ENCODE measurements at regions not wholly inside any gene's neighbourhood (a gene's known extent, or its start where the extent isn't known, plus 50 kb on each side); places are given as distances from the start of the nearest gene placed in this dataset.

DNA sequence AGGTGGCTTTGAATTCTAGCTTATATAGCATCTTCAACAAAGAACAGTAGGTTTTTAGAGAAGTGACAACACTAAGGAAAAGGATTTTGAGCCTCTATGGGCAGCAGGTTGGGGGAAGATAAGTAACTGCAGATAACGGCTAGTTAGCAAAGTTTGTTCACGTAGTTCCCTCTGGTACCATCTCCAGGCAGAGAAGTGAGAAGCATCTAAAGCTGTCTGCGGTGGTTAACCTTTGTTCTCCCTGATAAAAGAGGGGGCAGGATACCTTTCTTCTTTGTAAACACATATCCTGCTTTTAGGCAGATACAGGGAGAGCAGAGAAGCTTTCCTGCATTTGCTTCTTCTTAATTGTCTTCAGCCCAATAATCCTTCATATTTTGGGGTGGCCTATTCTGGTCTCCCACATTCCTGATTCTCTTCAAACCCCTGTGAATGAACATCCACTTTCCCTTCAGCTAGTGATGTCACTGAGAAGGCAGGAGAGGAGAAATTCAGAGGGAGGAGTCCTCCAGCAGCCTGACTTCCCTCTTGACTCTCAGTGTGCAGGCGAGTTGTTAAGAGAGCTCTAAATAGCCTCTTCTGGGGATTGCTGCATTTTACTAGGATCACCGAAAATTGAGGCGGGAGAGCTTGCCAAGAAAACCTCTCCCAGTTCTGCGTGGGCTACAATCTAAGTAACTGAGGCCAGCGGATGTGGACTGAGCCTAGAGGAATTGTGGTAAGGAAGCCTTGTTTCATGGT lies 393.7 kb upstream of the C2CD4B start:
- no peak for DNase-seq

DNA sequence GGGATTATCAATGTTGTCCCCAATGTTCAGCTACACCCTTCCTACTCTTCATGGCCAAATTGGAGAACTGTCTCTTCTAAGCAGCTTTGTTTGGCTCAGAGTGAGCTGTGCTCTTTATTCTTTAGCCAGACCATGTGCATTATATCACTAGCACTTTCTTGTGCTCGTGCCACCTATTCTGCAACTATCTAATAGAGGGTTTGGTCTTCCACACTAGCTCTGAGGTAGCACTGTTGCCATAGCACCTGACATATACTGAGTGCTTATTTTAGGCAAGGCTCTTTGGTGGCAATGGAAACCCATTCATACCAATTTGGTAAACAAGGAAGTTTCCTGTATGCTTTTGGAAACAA lies 394.3 kb upstream of the C2CD4B start:
- DNase-seq: no peak

DNA sequence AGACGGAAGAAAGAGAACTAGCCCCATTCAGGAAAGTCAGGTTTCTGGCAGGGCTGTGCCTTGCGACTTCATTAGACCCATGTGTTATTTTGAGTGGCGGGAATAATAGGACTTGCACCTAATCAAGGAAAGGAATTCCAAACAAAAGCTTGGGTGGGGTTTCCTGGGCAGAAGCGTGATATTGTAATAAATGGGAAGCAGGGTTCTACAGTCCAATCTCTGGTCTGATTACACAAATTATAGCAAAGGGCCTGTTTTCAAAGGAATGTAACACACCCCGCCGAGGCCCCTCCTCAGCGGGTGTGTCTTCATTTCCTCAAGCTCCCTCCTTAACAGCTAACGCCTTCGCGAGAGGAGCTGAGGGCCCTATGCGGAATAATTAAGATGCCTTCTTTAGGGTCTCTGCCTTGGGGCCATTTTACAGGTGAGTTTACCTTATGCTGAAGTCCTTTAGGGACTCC lies 396.0 kb upstream of the C2CD4B start:
- no peak for DNase-seq

DNA sequence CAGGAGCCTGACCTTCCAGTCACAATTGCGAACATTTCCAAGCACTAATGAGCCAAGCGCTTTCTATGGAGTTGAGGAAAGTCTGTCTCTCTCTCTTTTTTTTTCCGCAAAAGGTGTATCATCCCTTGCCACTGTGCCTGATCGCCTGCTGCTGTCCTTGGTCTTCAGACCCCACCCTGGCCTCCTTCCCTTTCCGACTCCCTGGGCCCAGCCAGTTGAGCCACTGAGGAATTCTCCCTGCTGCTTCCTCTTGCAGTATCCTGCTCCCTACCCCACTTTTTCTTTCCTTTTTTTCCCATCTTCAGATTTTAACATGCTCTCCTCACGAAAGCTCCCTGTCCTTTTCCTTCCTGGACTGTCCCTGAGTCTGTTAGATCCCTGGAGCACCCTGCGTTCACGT lies 396.5 kb upstream of the C2CD4B start:
- DNase-seq: no peak

DNA sequence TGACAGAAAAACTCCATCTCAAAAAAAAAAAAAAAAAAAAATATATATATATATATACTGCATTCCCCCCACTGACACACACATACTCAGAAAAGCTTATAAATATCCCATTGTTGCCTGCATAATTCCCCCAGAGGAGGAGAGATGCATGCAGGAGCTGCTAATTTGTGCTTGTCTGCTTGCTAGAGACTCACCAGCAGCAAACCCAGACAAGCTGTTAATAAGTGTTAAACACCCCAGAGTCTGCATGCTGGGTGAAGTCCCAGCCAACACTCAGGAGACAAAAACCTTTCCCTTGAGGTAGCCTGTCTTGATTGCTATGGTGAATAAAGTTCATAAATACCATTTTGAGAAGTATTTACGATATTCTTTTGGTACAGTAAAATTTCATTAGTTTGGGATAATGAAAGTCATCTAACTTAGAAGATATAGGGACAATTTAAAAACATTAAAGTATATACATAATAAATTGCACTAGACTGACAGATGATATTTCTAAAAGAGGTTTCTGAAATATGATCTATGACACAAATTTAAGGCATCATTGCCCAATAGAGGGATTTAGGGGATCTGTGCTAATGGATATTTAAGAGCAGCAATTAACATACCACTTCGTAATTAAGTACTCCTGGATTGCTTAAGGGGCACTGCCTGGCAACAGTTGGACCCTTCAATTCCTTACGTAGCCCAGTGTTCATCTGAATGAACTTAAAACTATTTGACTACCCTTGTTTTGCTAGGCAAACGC lies 400.0 kb upstream of the C2CD4B start:
- no peak for DNase-seq

DNA sequence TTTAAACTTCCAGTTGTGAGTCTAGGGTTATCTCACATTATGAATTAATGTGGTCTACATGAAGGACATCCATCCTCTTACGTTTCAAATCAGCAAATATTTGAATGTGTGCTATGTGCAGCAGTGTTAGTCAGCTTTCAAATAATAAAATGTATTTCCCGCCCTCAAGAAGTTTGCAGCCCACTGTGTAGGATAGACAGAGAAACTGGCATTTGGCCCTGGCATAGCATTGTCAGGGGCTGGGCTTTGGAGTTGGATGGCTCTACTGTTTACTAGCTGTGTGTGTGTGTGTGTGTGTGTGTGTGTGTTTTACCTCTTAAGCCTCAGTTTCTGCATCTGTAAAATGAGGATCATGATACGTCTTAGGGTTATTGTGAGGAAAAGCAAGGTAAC lies 400.5 kb upstream of the C2CD4B start:
- no peak for DNase-seq

DNA sequence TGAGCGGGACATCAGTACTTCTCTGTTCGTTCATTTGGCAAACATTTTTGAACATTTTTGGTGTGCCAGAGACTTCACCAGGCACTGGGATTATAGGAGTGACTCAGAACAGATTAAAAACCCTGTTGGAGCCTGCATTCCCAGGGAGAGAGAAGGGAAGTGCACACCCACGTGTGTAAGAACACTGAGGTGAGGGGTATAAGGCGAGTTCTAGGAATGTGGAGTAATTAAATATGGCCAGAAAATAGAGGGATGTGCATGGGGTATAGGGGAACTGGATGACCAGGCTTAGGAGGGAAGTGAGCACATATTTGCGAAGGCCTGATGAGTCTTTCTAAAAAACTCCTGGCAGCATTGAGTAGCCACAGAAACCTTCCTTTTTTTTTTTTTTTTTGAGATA lies 401.2 kb upstream of the C2CD4B start:
- peak; percentile 45 for DNase-seq

DNA sequence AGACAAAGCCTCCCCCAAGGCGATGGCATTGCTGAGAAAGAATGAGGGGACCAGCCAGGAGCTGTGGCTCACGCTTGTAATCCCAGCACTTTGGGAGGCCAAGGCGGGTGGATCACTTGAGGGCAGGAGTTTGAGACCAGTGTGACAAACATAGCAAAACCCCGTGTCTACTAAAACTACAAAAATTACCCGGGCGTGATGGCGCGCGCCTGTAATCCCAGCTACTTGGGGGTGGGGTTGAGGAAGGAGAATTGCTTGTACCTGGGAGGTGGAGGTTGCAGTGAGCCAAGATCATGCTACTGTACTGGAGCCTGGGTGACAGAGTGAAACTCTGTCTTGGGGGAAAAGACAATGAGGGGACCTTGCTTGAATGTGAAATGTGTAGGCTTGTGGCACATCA lies 402.4 kb upstream of the C2CD4B start:
- DNase-seq: no peak

DNA sequence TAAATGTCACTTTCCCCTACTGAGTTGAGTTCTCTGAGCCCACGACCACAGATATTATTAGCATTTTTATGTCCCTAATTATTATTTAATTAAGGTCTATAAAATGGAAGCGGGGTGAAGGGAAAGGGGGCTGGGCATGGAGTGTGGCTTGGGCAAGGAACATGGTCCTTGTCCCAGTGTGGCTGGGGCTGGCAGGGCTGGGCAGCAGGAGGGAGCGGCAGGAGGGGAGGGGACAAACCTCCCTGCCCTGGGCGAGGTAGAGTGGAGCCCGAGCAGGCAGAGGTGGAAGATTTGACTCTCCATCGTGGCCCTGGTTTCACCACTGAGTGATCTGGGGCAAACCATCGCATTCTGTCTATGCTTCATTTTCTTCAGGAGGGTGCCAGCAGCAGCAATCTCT lies 402.9 kb upstream of the C2CD4B start:
- no peak for DNase-seq

DNA sequence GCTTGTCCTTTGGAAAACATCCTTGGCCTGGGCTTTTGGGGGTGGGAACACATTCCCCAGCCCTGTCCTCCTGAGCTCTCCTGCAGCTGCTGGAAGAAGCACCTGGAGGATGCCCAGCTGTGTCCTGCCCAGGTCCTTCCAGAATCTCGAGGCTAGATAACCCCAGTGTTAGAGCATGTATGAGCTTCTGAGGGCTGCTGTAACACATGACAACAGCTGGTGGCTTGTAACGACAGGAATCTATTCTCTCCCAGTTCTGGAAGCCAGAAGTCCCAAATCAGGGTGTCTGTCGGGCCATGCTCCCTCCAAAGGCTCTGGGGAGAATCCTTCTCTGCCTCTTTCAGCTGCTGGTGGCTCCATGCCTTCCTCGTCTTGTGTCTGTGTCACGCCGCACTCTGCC lies 403.6 kb upstream of the C2CD4B start:
- no peak for DNase-seq

DNA sequence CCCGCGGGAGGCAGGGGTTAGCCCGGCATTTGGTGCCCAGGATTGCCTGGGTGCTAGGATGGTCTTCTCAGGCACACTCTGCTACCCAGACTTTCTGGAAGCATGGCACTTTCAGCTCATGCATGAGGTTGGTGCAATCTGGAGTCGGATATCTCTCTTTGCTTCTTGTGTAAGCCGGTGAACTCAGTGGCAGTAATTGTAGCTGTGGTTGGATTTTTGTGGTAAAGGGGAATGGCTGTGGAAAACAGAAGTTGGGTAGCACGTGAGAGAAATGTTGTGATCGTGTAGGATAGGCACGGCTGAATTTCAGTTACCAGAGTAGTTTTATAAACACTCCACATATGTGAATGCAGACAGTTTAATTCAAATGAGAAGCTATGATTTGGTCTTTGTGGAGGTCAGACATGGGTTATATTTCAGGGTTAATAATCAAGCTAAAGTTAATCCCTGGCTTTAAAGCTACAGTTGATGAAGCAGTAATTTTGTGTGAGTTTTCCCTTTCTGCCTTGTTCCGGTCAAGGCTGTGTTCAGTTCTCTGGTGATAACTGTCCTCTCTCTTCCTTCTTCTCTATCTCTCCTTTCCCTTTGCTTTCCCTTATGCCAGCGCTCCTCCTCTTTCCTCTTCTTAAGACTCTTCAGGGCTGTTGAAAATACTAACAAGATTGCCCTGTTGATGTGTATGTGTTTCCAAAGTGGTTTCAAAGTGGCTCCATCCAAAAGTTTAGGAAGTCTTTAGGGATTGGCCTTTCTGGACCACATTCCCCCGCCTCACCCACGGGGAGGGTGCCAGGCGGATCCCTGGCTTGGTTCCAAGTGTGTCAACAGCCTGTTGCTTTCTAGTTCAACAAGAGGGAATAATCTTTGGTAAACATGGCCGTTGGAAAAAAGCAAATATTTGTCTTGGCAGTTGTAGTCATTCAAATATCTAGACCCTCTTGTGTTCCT lies 404.6 kb upstream of the C2CD4B start:
- peak; percentile 26 for DNase-seq

DNA sequence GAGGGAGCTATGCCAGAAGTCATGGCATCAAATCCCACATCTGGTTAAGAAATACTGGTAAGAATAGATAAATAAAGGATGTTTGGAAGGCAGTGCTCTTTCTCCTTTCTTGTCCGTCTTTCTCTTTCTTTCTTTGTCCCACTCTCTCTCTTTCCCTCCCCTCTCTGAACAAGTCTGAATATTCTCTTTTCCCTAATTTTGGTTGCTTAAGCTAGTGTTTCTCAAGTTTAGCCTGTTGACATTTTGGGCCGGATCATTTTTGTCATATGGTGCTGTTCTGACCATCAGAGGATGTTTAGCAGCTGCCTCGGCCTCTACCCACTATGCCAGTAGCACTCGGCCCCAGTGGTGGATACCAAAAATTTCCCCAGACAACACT lies 405.3 kb upstream of the C2CD4B start:
- DNase-seq: no peak

DNA sequence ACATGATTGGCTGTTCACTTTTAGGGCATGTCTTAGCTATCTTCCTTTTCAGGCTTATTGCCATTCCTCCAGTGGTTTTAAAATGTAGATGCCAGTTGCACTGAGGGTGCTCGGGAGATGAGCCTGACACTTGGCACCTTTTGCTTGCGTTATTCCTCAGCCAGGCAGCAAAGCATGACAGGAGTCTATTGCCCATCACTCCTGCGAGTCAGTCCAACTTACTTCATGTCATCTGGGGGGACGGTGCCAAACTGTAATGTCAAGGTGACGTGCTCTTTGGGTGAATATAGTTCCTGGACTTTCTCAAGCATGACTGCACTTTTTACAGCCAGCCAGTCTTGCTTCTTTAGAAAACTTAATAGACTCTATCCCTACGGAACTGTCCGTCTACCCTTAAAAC lies 406.0 kb upstream of the C2CD4B start:
- no peak for DNase-seq

DNA sequence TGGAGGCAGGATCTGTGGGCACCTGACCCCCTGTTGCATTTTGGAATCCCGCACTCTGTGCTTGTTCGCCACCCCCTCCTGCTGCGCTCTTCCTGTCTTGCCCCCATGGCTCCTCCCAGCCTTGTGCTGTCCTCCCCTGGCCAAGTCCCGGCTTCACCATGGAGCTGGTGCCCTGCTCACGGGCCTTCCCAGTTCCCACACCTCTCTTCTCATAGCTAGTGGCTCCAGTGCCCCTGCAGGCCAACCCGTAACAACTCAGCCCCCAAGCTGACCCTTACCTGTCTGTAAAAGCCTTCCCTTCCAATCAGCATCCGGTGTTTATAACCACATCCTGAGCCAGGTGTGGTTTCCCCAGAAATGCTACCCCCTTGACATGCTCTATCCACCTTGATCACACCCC lies 407.7 kb upstream of the C2CD4B start:
- DNase-seq: no peak

DNA sequence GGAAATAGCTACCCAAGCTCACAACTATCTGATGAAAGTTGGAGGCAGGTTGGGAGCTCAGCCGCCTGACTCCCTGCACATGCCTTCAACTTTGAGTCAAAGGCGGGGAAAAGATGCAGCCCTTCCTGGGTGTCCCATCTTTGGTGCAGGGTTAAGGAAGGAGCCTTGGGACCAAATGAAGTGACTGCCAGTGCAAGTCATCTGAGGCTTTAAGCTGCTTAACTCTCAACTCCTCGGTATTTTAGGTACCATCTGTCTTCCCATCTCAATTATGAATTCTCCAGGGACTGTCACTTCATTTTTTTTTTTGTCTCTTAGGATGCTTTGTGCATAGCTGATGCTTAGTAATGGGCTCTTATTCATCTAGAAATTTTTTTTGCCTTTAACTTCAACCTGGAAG lies 408.8 kb upstream of the C2CD4B start:
- DNase-seq: no peak

DNA sequence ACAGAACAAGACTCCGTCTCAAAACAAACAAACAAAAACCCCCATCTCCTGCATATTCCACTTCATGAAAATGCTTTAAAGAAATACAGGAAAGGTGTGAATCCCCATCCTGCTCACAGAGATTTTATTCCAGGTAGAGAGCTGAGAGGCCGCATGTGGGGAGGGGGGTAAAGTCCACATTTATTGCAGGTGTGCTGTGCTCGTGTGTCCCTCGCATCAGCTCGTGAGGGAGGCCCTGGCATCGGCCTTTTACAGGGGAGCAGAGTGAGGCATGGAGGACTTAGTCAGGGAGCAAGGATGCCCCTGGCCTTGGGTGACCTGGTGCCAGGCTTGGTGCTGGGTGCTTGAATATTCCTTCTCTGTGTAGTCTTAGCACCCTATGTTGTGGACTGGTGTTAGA lies 413.5 kb upstream of the C2CD4B start:
- DNase-seq: no peak

DNA sequence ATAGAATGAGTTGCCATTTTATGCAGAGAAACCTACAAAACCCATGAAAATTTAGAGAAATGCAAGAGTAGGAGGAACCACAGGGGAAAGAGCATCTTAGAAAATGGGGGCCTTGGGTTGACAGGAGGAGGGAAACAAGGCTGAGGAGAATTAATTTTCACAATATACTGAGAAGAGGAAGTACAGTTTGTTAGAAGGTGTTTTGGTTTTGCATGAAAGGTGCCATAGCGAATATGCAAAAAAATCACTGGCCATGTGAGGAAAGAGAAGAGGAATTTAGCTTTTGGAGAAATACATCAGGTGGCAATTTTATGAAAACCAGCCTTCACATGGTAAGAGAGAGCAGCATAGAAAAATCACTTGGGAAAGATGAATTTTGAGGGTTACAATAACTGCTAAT lies 413.9 kb upstream of the C2CD4B start:
- DNase-seq: no peak

DNA sequence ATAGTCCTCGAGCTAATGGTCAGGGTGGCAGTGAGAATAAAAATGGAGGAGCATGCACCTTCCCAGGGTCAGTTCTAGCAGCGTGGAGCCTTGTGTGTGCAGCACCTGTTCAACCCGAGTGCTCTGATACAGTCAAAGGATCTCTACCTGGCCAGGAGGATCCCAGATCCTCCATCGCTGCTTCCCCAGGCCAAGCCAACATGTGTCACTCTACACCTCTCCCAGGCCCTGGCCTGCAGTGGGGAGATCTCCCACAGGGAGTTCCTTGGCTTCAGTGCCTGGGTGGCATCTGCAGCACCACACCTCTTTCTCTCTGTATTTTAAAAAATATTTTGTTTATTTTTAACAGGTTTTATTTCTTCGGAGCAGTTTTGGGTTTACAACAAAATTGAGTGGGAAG lies 414.8 kb upstream of the C2CD4B start:
- DNase-seq: no peak

DNA sequence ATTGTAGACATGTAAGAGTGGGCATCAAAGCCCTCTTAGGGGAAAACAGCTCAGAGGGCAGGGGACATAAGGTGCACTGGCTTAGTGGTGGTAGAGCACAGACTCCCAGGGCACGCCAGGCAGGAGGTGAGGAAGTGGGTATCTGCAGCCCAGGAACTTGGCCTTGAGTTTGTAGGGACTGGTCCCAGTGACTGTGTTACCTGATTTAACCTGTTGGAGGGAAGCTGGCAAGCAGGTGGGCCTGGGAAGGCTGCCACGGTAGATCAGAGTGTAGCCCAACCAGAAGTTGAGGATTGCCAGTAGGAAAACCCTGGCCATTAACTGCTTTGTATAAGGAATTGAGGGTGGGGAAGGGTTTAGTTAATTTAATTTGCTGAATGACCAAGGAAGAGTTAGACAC lies 417.5 kb upstream of the C2CD4B start:
- no peak for DNase-seq

DNA sequence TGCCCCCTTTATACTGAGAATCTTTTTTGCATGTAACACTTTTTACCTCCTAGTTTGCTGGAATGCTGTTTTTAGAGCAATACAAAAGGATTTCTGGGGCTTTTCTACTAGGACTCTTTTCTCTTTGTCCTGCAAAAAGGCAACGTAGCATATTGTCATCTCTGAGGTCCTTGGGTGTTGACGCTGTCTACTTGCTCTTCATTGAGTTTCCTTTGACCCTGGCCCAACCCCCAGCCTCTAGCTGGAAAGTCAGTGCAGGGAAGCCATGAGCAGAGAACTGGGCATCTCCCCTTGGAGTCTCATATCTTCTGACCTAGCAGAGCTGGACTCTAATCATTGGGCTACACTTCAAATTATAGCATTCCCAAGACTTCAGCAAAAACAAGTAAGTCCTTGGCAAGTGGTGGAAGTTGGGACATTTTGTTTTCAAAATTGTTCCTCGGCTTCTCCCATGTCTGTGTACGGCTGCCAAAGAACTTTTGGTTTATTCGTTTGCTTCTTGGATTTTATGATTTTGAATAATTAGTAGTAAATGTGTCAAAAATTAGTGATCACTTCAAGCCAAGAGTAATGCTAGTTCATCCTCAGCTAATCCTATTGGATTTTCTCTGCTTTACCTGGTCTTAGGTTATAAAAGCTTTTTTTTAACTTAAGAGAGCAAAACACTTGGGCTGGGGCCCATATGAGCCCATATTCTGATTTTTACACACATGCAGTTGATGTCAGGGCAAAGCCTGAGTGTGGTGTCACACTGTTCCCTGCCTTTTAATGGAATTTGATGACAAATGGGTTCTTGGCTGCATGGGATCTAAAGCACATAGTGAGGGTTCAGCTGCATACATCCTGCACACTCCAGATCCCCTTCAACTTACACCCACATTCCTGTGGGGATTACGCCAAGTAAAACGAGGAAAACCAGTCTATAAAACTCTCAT lies 419.5 kb upstream of the C2CD4B start:
- no peak for DNase-seq

DNA sequence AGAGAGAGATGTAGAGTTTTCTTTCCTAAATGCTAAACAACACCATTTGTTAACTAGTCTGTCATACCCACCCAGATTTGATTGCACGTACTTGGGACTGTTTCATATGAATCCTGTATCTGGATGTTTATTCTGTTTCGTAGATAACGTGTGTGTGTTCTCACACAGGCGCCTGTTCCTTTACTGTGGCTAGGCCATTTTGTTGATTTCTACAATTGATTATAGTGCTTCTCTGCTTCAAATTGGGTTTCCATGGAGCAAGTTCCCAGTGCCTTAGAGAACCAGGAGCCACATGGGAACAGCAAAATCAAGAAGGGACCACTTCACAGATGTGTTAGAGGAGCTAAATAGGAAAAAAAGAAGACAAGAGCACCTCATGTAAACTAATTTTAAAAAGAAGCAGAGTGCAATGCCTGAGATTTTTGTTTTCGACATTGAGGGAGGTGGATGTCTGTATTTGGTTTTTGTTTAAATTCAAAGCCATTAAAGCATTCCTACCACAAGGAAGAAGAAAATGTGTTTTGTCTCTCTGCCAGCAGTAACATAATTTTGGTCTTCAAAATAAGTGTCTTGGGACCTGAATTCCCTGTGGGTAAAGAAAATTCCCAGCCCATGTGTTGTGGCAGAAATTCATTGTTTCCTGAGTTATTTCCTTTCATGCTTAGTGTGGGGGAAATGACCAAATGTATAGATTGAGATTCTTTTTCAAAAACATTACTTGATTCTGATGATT lies 424.0 kb upstream of the C2CD4B start:
- no peak for DNase-seq

Measured in NCI-H226 (cell line).